ENCODE measurements at regions not wholly inside any gene's neighbourhood (a gene's known extent, or its start where the extent isn't known, plus 50 kb on each side); places are given as distances from the start of the nearest gene placed in this dataset.

DNA sequence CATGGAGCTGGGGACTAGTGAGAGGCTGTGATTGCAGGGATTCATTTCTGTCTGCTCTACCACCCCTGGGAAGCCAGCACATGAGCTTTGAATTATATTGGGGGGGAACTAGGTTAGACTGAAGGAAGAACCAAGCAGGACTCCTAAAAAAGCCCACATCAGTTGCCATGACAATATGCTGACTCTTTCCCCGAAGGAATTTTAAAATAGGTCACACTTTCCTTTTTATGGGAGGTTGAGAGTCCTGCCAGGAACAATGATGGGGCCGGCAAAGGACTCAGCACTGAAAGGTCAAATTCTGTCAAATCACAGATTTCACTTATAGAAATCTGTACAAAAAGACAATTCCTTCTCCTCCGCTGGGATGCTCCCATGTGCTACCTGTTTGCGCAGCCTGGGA is 130.8 kb downstream of the ZNF621 start:
- Histone ChIP-seq H3K4me2 (ENCODE audit: unreplicated experiment) (no peak overlapping the region), H3K4me1 (ENCODE audit: insufficient read depth) (no peaks in the 10 kb centered on the region), H3K79me2 (ENCODE audit: insufficient read depth) (no peaks in the 10 kb centered on the region), H3K27me3 (replicated peaks; ENCODE audit: insufficient read depth) (no peaks in the 10 kb centered on the region), H3K27ac (no peak overlapping the region), H3K9me3 (ENCODE audit: low read depth) (no peaks in the 10 kb centered on the region), H2AFZ (no peak overlapping the region), H3K36me3 (ENCODE audit: low read depth) (no peaks in the 10 kb centered on the region), H3K4me3 (no peak overlapping the region), H3F3A (ENCODE audit: insufficient read depth) (no peaks in the 10 kb centered on the region), H3K9me2 (ENCODE audit: insufficient read depth) (no peaks in the 10 kb centered on the region), H3K9ac (no peak overlapping the region), H4K20me1 (ENCODE audit: insufficient read depth) (no peaks in the 10 kb centered on the region)
- DNase-seq: no peak
- in situ Hi-C loops (cut with MboI): no loop called here
- WGBS, 2 experiments (ENCODE audit: low coverage in 1 of 2, low lambda C conversion rate in 2 of 2, missing lambda C conversion rate in 2 of 2): 43 to 46% methylated on average over 4 of the region's 4 CpGs
- TF ChIP-seq EZH2 (IDR thresholded peaks at IDR 0.05; ENCODE audit: insufficient read depth, poor library complexity, severe bottlenecking) (no peak), EZH2phosphoT487 (IDR thresholded peaks at IDR 0.05; ENCODE audit: insufficient read depth, low read depth) (no peak)

- Histone ChIP-seq H3K9me2 (ENCODE audit: insufficient read depth) (no peaks in the 10 kb centered on the region), H3F3A (ENCODE audit: insufficient read depth) (no peaks in the 10 kb centered on the region), H3K9ac (no peak overlapping the region), H3K4me3 (no peak overlapping the region), H2AFZ (no peak overlapping the region), H3K79me2 (ENCODE audit: insufficient read depth) (no peaks in the 10 kb centered on the region), H3K27ac (no peak overlapping the region), H3K36me3 (ENCODE audit: low read depth) (no peaks in the 10 kb centered on the region), H3K4me1 (ENCODE audit: insufficient read depth) (no peaks in the 10 kb centered on the region), H3K9me3 (ENCODE audit: low read depth) (no peaks in the 10 kb centered on the region), H3K4me2 (ENCODE audit: unreplicated experiment) (no peak overlapping the region), H4K20me1 (ENCODE audit: insufficient read depth) (no peaks in the 10 kb centered on the region), H3K27me3 (replicated peaks; ENCODE audit: insufficient read depth) (no peaks in the 10 kb centered on the region)
- DNase-seq: no peak
- WGBS, 2 experiments (ENCODE audit: low coverage in 1 of 2, low lambda C conversion rate in 2 of 2, missing lambda C conversion rate in 2 of 2): 84 to 91% methylated on average over 3 of the region's 3 CpGs
- in situ Hi-C loops (cut with MboI): no loop called here
- TF ChIP-seq EZH2 (IDR thresholded peaks at IDR 0.05; ENCODE audit: insufficient read depth, poor library complexity, severe bottlenecking) (no peak), EZH2phosphoT487 (IDR thresholded peaks at IDR 0.05; ENCODE audit: insufficient read depth, low read depth) (no peak)
Measured at GRCh38 chr3:40657623-40658022, 132.9 kb downstream of the ZNF621 start.

DNA sequence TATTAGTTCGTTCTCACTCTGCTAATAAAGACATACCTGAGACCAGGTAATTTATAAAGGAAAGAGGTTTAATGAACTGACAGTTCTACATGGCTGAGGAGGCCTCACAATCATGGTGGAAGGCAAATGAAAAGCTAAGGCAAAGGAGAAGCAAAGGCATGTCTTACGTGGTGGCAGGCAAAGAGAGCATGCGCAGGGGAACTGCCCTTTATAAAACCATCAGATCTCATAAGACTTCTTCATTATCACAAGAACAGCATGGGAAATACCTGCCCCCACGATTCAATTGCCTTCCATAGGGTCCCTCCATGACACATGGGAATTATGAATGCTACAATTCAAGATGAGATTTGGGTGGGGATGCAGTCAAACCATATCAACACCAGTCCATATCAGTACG is 133.5 kb downstream of the ZNF621 start:
- TF ChIP-seq EZH2 (IDR thresholded peaks at IDR 0.05; ENCODE audit: insufficient read depth, poor library complexity, severe bottlenecking): no peak
- no peak for TF ChIP-seq EZH2phosphoT487 (IDR thresholded peaks at IDR 0.05; ENCODE audit: insufficient read depth, low read depth)
- Histone ChIP-seq H4K20me1 (ENCODE audit: insufficient read depth) (no peaks in the 10 kb centered on the region), H3K4me2 (ENCODE audit: unreplicated experiment) (no peak overlapping the region), H3K9me2 (ENCODE audit: insufficient read depth) (no peaks in the 10 kb centered on the region), H2AFZ (no peak overlapping the region), H3K9ac (no peak overlapping the region), H3K4me3 (no peak overlapping the region), H3K4me1 (ENCODE audit: insufficient read depth) (no peaks in the 10 kb centered on the region), H3F3A (ENCODE audit: insufficient read depth) (no peaks in the 10 kb centered on the region), H3K79me2 (ENCODE audit: insufficient read depth) (no peaks in the 10 kb centered on the region), H3K9me3 (ENCODE audit: low read depth) (no peaks in the 10 kb centered on the region), H3K27ac (no peak overlapping the region), H3K36me3 (ENCODE audit: low read depth) (no peaks in the 10 kb centered on the region), H3K27me3 (replicated peaks; ENCODE audit: insufficient read depth) (no peaks in the 10 kb centered on the region)
- WGBS, 2 experiments (ENCODE audit: low coverage in 1 of 2, low lambda C conversion rate in 2 of 2, missing lambda C conversion rate in 2 of 2): 40% methylated on average over 5 of the region's 5 CpGs
- in situ Hi-C loops (cut with MboI): no loop called here
- DNase-seq: no peak

GRCh38 chr3:40660554-40660953 is 135.8 kb downstream of the ZNF621 start:
- H3K4me1 ChIP-seq (ENCODE audit: insufficient read depth): no peaks in the 10 kb centered on the region

DNA sequence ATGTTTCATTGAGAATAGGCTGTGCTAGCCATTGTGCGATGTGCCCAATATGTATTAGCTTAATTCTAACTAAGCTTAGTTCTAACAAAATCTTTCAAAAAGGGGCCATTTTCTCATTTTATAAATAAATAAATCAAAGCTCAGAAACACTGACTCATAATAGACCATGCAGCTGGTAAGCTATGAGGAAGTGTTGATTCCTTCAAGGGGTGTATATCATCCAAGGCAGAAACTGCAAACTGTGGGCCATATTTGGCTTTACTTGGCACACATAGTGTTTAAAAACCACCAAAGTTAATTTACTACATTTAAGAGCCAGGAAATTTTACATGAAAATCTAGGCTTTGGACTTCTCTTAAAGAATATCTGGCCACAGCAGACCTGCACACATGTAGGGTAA is 136.5 kb downstream of the ZNF621 start:
- Histone ChIP-seq H3K27me3 (replicated peaks; ENCODE audit: insufficient read depth) (no peaks in the 10 kb centered on the region), H3K9me3 (ENCODE audit: low read depth) (no peaks in the 10 kb centered on the region), H4K20me1 (ENCODE audit: insufficient read depth) (no peaks in the 10 kb centered on the region), H3K4me1 (ENCODE audit: insufficient read depth) (no peaks in the 10 kb centered on the region), H3F3A (ENCODE audit: insufficient read depth) (no peaks in the 10 kb centered on the region), H3K79me2 (ENCODE audit: insufficient read depth) (no peaks in the 10 kb centered on the region), H3K36me3 (ENCODE audit: low read depth) (no peaks in the 10 kb centered on the region), H3K9ac (no peak overlapping the region), H3K4me3 (no peak overlapping the region), H2AFZ (no peak overlapping the region), H3K9me2 (ENCODE audit: insufficient read depth) (no peaks in the 10 kb centered on the region), H3K27ac (no peak overlapping the region), H3K4me2 (ENCODE audit: unreplicated experiment) (no peak overlapping the region)
- TF ChIP-seq EZH2 (IDR thresholded peaks at IDR 0.05; ENCODE audit: insufficient read depth, poor library complexity, severe bottlenecking): no peak
- no peak for TF ChIP-seq EZH2phosphoT487 (IDR thresholded peaks at IDR 0.05; ENCODE audit: insufficient read depth, low read depth)
- 86 to 89% methylated on average over 1 of the region's 1 CpG for WGBS, 2 experiments (ENCODE audit: low coverage in 1 of 2, low lambda C conversion rate in 2 of 2, missing lambda C conversion rate in 2 of 2)
- DNase-seq: no peak
- in situ Hi-C loops (cut with MboI): no loop called here

More at GRCh38 chr3:40660554-40660953, 135.8 kb downstream of the ZNF621 start:
- H3K79me2 ChIP-seq (ENCODE audit: insufficient read depth): no peaks in the 10 kb centered on the region
- no peaks in the 10 kb centered on the region for H3F3A ChIP-seq (ENCODE audit: insufficient read depth)
- in situ Hi-C loops (cut with MboI): no loop called here
- no peaks in the 10 kb centered on the region for H3K9me2 ChIP-seq (ENCODE audit: insufficient read depth)
- no peak overlapping the region for H3K9ac ChIP-seq
- no peaks in the 10 kb centered on the region for H4K20me1 ChIP-seq (ENCODE audit: insufficient read depth)
- no peak overlapping the region for H3K4me3 ChIP-seq
- no peak overlapping the region for H3K4me2 ChIP-seq (ENCODE audit: unreplicated experiment)
- no peak overlapping the region for H3K27ac ChIP-seq
- no peaks in the 10 kb centered on the region for H3K9me3 ChIP-seq (ENCODE audit: low read depth)
- TF ChIP-seq EZH2 (IDR thresholded peaks at IDR 0.05; ENCODE audit: insufficient read depth, poor library complexity, severe bottlenecking): no peak
- no peak for TF ChIP-seq EZH2phosphoT487 (IDR thresholded peaks at IDR 0.05; ENCODE audit: insufficient read depth, low read depth)
- 0 to 4% methylated on average over 1 of the region's 1 CpG for WGBS, 2 experiments (ENCODE audit: low coverage in 1 of 2, low lambda C conversion rate in 2 of 2, missing lambda C conversion rate in 2 of 2)
- H2AFZ ChIP-seq: no peak overlapping the region
- no peaks in the 10 kb centered on the region for H3K27me3 ChIP-seq (replicated peaks; ENCODE audit: insufficient read depth)
- no peak for DNase-seq
- H3K36me3 ChIP-seq (ENCODE audit: low read depth): no peaks in the 10 kb centered on the region
